ENCODE measurements at regions not wholly inside any gene's neighbourhood (a gene's known extent, or its start where the extent isn't known, plus 50 kb on each side); places are given as distances from the start of the nearest gene placed in this dataset.

DNA sequence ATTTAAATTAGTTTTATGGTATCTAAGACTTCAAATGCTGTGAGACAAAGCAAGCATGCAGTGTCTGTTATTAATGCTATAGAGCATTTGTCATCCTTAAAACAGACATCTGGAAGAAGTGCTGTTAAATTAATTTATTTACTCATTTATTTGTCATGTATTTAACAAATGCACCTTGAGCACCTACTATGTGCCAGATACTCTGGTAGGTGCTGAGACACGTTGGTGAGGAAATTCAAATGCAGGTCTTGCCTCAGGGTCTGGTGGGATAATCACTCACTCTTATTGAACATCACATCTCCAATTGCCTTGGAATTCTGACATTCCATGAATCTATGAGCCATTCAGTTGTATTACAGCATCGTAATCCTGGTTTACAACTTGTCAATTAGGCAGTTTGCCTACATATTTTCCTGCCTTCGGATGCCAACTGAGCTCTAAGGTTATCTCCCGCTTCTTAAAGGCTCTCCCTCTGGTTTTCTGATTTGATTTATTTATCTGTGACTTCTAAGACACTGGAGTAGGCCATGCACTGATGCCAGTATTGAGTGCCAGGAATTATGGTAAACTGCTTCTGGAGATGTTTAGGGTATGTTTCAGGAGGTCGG is 56.0 kb upstream of the RPS23 start:
- peak in 1 of 2 donors; percentile 33 for DNase-seq (ENCODE audit: low read depth in 1 of 2, low spot score in 1 of 2)
- peak overlapping the region; percentile 100 for H3K27ac ChIP-seq
- H3K9me3 ChIP-seq (ENCODE audit: low read depth) = no peaks in the 10 kb centered on the region
- no peak overlapping the region for H3K4me3 ChIP-seq
- H3K4me1 ChIP-seq (ENCODE audit: low read depth) = peaks cover 61% of the 10 kb centered on the region
- H3K36me3 ChIP-seq = no peaks in the 10 kb centered on the region
- no peak for TF ChIP-seq CTCF (IDR thresholded peaks at IDR 0.05; ENCODE audit: low read depth, low read length)
- H3K27me3 ChIP-seq = no peaks in the 10 kb centered on the region

- H3K4me1 ChIP-seq (ENCODE audit: low read depth) = peaks cover 53% of the 10 kb centered on the region
- no peak for TF ChIP-seq CTCF (IDR thresholded peaks at IDR 0.05; ENCODE audit: low read depth, low read length)
These were observed 54.9 kb upstream of the RPS23 start for GRCh38 chr5:82332886-82333615.

DNA sequence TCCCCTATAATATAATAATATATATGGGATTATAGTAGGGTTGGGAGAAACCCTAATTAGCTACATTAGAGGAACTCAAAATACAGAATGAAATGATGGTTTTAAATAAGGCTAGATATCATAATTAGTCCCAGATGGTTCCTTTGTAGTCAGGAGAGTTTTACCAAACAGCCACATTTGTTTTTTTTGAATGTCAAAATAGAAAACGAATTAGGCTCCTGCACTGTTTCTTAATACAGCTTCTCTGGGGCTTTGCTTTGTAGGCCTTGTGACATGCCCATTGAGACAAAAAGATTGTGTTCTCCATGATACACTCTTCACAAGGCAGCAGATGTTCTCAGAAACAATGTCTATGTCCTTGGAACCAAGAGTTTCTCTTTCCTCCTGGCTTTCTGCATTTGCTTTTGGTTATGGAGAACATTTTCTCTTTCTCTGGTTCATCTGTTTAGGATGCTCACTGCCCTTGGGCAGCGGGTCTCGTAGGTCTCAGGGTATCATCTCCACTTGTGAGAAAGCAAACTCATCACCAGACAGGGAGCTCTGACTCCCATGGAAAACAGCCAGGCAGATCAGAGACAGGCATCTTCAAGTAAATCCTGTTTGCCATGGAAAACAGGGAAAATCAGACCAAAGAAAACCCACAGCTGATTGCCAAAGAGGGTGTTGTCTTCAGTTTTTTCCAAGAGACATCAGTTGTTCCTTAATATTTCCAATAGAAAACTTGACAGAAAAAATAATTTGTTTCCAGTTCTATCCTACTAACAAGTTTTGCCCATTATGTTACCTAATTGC is 54.1 kb upstream of the RPS23 start:
- no peaks in the 10 kb centered on the region for H3K27me3 ChIP-seq
- H3K9me3 ChIP-seq (ENCODE audit: low read depth) = no peaks in the 10 kb centered on the region
- H3K4me3 ChIP-seq = no peak overlapping the region
- TF ChIP-seq CTCF (IDR thresholded peaks at IDR 0.05; ENCODE audit: low read depth, low read length) = no peak
- H3K4me1 ChIP-seq (ENCODE audit: low read depth) = peaks cover 50% of the 10 kb centered on the region
- peak overlapping the region; percentile 100 for H3K27ac ChIP-seq
- no peak for DNase-seq (ENCODE audit: low read depth in 1 of 2, low spot score in 1 of 2)
- no peaks in the 10 kb centered on the region for H3K36me3 ChIP-seq

More at GRCh38 chr5:82332886-82333615, 54.9 kb upstream of the RPS23 start:
- Histone ChIP-seq H3K27me3 (no peaks in the 10 kb centered on the region), H3K9me3 (ENCODE audit: low read depth) (no peaks in the 10 kb centered on the region), H3K4me3 (no peak overlapping the region), H3K36me3 (no peaks in the 10 kb centered on the region), H3K27ac (peak overlapping the region; percentile 100)
- DNase-seq (ENCODE audit: low read depth in 1 of 2, low spot score in 1 of 2) = peak in 1 of 2 donors; percentile 62

DNA sequence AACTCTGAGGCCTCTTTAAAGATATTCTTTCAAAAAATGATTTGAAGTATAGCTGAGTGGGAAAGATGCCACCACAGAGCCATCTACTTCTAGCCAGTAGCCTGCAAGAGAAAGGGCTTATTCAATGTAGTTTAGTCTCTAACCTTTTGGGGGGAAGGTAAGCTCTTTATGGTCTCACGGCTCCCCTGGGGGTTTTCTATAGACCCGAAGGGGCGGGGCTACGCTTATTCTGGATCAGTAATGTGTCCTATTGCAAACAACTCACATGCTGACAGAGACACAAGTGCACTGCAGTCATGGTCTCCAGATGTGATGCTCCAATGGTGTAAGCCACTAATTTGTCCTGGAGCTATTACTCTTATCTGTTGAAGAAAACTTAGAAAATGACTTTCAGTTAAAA is 53.4 kb upstream of the RPS23 start:
- Histone ChIP-seq H3K4me3 (no peak overlapping the region), H3K27me3 (no peaks in the 10 kb centered on the region), H3K27ac (no peak overlapping the region), H3K9me3 (ENCODE audit: low read depth) (no peaks in the 10 kb centered on the region), H3K36me3 (no peaks in the 10 kb centered on the region), H3K4me1 (ENCODE audit: low read depth) (peaks cover 46% of the 10 kb centered on the region)
- no peak for DNase-seq (ENCODE audit: low read depth in 1 of 2, low spot score in 1 of 2)
- TF ChIP-seq CTCF (IDR thresholded peaks at IDR 0.05; ENCODE audit: low read depth, low read length) = no peak

- Histone ChIP-seq H3K27ac (no peak overlapping the region), H3K9me3 (ENCODE audit: low read depth) (no peaks in the 10 kb centered on the region), H3K4me1 (ENCODE audit: low read depth) (peaks cover 37% of the 10 kb centered on the region), H3K4me3 (no peak overlapping the region), H3K27me3 (no peaks in the 10 kb centered on the region), H3K36me3 (no peaks in the 10 kb centered on the region)
- DNase-seq (ENCODE audit: low read depth in 1 of 2, low spot score in 1 of 2) = no peak
- TF ChIP-seq CTCF (IDR thresholded peaks at IDR 0.05; ENCODE audit: low read depth, low read length) = no peak
These were observed 52.5 kb upstream of the RPS23 start for GRCh38 chr5:82330530-82331270.

All from cardiac muscle cell (in vitro differentiated cells and primary cell).